SKM-1 treated with dmso at 0.1 percent for 144 hours (cell line): ENCODE measurements at regions not wholly inside any gene's neighbourhood (a gene's known extent, or its start where the extent isn't known, plus 50 kb on each side); places are given as distances from the start of the nearest gene placed in this dataset.
A peak's percentile ranks its signal among the peaks of the same experiment; 100 is the strongest.
"Not testable (repeated sequence)": the region's sequence is repeated elsewhere in the genome, so short reads cannot be mapped to it uniquely, and the experiment has no call there.

Experiments used
- DNase-seq: peaks from one replicate; lab custom pipeline; 2025; ENCODE audit not compliant: unreplicated experiment; lab: John Stamatoyannopoulos, UW

DNA sequence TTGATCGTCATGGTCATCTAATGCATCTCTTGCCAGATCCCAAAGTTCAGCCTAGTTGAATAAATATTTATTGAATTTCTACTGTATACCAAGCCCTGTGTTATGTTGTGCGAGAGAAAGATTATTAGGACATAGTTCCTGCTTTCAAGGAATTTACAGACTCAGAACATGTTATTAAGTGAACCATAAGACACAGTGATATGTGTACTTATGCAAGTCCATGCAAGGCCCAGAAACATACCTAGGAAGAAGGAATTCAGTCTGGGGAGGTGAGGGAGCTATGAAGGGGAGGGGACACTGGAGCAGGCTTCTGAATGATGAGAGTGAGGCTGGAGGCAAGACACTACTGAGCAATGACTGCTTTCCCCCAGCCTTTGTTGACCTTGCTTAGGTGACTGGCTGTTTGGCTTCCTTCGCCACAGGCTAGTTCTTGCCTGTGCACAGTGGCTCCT is 81.4 kb downstream of the ACAA2 start:
- DNase-seq = no peak

- DNase-seq = no peak
Observed at GRCh38 chr18:49731421-49731841, 81.9 kb downstream of the ACAA2 start.

- DNase-seq = no peak
Observed at GRCh38 chr18:49730951-49731391, 82.4 kb downstream of the ACAA2 start.

- peak; percentile 35 for DNase-seq
Observed at GRCh38 chr18:49728542-49728941, 84.8 kb downstream of the ACAA2 start.

DNA sequence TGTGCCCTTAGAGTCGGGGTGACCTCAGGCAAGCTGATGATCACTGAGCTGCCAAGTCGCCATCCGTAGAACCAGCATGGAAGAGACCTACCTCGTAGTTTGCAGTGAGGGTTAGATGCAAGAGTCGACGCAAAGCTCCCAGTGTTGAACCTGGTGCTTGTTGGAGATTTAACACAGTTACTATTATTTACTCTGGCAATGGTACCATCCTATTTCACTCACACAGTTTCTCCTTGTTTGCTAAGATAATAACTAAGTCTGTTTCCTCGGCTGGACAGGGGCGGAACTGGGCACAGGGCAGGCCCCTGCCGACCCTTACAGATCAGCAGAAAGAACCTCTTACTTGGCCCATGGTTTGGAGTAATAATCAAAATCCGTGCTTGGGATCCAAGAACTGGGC is 85.5 kb downstream of the ACAA2 start:
- no peak for DNase-seq

DNA sequence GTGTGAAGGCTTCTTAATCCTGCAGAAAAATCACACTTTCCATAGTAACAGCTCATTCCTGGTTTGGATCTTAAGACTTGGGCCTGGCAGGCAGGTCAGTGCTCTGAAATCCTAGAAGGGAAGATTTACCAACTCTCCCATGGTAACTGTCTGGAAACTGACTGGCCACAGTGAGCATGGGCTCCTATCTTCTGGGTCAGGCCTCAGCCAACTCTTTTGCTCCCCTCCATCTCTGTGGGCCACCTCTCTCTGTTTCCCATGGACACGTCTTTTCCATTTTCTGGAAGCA is 86.7 kb downstream of the ACAA2 start:
- no peak for DNase-seq

DNA sequence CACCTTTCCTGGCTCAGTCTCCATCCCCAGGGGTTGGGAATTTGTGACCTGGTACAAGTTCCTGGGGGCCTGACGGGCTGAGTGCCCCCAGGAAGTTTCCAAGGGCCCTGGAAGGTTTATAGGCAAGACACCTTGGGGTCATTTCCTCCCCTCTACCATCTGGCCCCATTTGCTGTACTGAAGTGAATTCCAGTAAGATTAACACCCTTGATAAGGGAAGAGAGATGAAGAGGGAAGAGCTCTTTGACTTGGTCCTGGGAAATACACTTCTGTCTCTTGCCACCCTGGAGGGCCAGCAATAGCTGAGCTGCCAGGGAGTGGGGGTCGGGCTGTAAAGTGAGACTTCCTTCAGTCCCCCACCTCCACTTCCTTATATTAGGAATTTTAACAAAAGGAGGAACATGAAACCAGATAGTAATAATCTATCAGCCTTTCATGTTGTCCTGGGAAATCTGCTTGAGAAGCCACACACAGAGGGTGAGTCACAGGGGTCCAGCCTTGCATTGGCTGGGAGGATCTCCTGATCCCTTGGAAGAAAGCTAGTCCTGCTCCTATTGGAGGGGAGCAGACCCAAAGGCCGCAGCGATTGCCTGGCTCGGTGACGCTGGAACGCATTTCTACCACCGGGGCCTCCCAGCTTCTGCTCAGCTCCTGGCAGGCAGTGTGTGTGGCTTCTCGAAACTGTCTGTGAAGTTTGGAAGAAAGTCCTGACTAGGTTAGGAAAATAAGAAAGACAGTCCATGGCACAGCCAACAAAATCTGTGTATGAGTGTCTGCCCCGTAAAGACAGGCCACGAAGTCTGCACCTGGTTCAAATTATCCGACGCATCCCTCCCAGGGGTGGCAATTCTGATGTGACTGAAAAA is 87.3 kb downstream of the ACAA2 start:
- no peak for DNase-seq

- no peak for DNase-seq
Observed at GRCh38 chr18:49723648-49724180, 89.6 kb downstream of the ACAA2 start.

GRCh38 chr18:49722477-49722876 is 90.9 kb downstream of the ACAA2 start:
- no peak for DNase-seq

- DNase-seq = no peak
Observed at GRCh38 chr18:49721981-49722380, 91.4 kb downstream of the ACAA2 start.

DNA sequence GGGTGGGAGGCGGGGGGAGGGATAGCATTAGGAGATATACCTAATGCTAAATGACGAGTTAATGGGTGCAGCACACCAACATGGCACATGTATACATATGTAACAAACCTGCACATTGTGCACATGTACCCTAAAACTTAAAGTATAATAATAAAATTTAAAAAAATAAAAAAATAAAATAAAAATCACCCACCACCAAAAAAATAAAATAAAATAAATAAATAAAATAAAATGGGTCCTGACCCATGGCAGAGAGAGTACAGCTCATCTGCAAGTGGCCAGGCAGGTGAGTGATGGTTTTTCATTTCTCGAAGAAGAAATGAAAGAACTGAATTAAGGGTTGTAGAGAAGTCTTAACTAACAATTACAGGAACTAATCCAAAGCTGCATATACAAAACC is 92.4 kb downstream of the ACAA2 start:
- not testable (repeated sequence) for DNase-seq

DNA sequence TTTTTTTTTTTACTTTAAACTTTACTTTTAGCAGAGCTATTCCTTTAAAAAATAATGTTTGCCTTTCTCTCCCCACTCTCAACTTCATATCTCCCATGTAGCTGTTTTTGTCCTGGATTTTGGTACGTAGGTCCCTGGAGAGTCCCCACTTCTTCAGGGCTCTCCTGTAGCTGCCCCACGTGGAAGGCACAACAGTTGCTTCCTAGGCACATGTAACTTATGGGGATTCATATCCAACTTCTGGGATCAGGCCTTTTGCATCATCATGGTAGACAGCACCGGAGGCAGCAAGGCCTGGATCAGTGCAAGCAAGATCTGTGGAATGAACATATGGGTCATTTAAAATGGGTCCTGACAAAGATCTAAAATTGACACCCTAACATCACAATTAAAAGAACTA is 95.7 kb downstream of the ACAA2 start:
- no peak for DNase-seq

DNA sequence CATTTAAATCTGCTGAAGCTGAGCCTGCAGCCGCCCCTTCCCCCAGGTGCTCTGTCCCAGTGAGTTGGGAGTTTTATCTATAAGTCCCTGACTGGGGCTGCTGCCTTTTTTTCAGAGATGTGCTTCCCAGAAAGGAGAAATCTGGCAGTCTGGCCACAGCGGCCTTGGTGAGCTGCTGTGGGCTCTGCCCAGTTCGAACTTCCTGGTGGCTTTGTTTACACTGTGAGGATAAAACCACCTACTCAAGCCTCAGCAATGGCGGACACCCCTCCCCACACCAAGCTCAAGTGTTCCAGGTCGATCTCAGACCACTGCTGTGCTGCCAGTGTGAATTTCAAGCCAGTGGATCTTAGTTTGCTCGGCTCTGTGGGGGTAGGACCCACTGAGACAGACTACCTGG is 97.3 kb downstream of the ACAA2 start:
- no peak for DNase-seq

DNA sequence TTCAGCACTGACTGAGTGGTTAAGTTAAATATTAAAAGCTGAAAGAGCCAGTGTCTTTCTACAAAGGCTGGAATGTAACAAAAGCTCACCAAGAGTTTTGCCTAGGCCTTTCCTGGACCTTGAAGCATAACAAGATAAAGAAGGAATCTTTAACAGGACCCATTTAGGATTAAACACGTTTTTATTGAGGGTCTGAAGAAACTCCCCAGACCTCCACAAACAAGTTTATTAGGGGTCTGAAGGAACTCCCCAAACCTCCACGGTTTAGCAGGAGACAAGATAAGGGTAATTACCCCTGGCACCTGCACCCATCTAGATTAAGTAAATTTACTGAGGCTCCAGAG is 104.0 kb downstream of the ACAA2 start:
- DNase-seq = no peak

- no peak for DNase-seq
Observed at GRCh38 chr18:49708662-49709346, 104.5 kb downstream of the ACAA2 start.

- DNase-seq = no peak
Observed at GRCh38 chr18:49707599-49707998, 105.7 kb downstream of the ACAA2 start.

- DNase-seq = no peak
Observed at GRCh38 chr18:49704334-49704733, 109.0 kb downstream of the ACAA2 start.

DNA sequence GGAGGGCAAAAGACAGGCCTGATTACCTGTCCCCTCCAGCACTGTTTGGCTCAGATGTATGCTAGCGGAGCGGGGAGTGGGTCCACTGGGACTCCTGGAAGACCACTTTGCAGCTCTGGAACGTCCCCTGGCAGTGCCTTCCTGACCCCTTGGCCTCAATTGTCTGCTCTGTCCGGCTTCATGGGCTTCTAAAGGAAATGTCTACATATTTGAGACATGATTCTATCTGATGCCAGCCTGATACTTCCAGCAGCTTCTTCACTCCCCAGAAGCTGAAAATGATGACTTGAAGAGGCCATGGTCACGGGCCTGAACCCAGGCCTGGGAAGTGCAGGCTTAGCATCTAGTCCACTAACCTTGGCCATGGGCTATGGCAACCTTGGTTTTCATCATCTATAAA is 112.1 kb downstream of the ACAA2 start:
- no peak for DNase-seq

DNA sequence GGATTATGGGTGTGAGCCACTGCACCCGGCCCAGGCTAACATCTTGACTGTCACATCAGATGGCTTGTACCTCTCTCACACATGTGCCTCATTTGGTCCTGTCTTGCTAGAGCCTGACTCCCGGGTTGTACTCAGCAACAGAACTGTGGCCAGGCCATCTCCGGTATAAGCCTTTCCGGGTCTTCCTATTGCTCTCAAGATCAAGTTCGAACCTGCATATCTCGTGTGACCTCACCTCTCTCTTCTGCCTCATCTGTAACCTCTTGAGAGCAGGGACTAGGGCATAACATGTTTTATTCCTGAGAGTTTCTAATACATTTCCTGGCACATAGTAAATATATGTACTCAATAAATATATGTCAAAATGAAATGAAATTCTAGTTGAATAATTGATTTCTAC is 114.0 kb downstream of the ACAA2 start:
- DNase-seq = no peak

- no peak for DNase-seq
Observed at GRCh38 chr18:49698525-49699025, 114.8 kb downstream of the ACAA2 start.

GRCh38 chr18:49697757-49698524 is 115.4 kb downstream of the ACAA2 start:
- no peak for DNase-seq
